CD4-positive, alpha-beta T cell treated with Interleukin-6 for 4 hours (primary cell): ENCODE measurements at regions not wholly inside any gene's neighbourhood (a gene's known extent, or its start where the extent isn't known, plus 50 kb on each side); places are given as distances from the start of the nearest gene placed in this dataset.
"Not testable (repeated sequence)": the region's sequence is repeated elsewhere in the genome, so short reads cannot be mapped to it uniquely, and the experiment has no call there.

Source experiments
- DNase-seq: peaks from one replicate; pipeline ENCODE4 v3.0.0-alpha.2; 2020; ENCODE audit warnings: mixed read lengths

DNA sequence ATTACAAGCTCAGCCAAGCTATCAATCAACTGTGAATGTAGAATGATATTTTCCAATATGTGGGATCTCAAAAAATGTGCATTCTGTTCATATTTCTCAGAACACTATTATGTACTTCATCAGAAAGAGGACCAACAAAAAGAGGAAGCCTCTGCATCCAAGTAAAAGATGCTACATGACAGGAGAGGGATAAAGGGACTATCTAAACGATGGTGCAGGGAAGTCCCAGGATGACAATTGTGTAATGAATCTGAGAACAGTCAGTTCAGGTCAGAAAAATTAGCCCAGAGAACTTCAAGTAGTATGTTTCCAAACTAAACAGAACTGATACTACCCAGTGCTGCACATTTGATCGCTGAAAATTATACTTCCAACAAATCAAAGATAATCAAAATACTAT is 127.0 kb downstream of the ZNF330 start:
- DNase-seq = no peak

GRCh38 chr4:141348125-141348524 is 127.4 kb downstream of the ZNF330 start:
- DNase-seq = no peak

DNA sequence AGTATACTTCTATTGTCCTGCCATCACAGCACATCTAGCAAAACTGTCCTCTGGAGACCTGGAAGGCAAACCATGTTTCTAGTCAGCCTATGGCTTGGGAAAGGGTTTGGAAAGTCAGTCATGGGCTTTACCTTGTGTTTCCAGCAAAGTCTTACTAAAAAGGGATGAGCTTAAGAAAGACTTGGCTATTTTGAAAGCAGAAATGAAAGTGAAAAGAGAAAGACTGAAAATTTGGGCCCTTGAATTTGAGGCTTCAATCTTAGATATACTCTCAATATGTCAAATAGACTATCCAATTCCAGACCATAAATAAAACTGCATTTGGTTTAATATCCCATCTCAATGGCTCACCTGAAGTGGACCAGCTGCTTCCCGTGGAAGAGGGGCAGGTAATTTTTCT is 127.9 kb downstream of the ZNF330 start:
- no peak for DNase-seq

- no peak for DNase-seq
Observed at GRCh38 chr4:141349236-141349635, 128.5 kb downstream of the ZNF330 start.

- no peak for DNase-seq
Observed at GRCh38 chr4:141350122-141350905, 129.6 kb downstream of the ZNF330 start.

DNA sequence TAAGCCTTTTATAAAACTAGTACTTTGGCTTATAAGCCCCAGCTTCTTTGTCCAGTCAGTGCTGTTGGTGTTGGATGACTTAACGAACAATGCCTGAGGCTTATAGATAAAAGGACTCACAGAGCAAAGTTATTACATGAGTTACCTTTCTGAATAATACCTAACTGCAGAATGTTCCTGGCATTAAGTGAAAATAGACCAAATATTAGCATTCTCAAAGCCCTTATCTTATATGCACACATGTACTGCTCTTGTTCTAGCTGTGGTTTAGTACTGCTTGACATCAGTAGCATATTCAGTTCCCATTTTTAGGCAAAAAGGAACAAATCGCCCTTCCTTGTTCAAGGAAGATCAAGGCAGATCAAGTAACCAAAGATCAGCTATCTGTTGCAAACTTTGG is 131.6 kb downstream of the ZNF330 start:
- no peak for DNase-seq

DNA sequence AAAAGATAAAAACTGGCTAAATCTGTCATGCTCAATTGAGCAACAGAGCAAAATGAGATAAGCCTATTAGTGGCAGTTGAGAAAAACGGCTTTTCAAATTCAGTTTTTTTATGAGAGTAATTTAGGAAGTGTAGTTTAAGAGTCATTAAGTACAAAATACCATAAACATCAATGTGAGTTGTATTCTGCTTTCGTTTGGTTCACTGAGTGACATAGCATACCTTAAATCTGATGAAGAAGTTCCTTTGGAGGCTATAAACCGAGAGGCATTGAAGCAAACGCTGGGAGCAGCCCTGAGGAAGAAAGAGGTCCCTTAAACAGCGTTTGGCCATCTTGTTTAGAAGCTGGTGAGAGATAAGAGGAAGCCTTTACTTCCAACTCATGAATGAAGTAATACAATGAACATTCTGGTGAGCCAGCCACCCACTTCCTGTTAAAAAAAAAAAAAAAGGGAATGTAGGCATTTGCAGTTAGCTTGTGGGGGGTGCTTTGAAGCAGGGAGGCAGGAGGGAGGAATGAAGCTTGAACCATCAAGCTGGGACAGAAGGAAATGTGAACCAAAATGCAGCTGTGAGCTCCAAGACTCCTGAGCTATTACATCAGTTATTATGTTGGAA is 132.3 kb downstream of the ZNF330 start:
- no peak for DNase-seq

GRCh38 chr4:141356321-141356962 is 135.7 kb downstream of the ZNF330 start:
- no peak for DNase-seq

- no peak for DNase-seq
Observed at GRCh38 chr4:141356963-141357335, 136.3 kb downstream of the ZNF330 start.

DNA sequence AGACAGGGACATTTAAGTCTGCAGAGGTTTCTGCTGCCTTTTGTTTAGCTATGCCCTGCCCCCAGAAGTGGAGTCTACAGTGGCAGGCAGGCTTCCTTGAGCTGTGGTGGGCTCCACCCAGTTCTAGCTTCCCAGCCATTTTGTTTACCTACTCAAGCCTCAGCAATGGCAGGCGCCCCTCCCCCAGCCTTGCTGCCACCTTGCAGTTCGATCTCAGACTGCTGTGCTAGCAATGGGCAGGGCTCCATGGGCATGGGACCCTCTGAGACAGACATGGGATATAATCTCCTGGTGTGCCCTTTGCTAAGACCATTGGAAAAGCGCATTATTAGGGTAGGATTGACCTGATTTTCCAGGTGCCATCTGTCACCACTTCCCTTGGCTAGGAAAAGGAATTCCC is 147.5 kb downstream of the ZNF330 start:
- DNase-seq = not testable (repeated sequence)

GRCh38 chr4:141371206-141371605 is 150.5 kb downstream of the ZNF330 start:
- no peak for DNase-seq

DNA sequence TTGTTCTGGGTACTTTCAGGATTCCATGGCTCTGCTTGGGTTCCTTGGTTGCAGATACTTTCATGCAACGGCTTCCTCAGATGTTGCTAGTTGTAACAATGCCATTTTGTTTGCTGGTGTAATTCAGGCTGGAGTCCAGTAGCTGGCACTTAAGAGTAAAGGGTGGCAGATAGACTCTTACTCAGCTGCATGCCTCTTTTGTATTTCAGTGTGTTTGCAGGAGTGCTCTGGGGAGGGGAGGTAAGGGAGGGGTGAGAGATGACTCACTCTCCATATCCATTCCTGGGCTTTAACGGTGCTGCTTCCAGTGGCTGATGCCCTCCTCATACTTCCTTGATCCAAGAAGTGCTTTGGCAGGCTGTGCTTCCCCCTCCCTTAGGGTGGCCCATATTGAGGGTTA is 155.2 kb downstream of the ZNF330 start:
- no peak for DNase-seq

GRCh38 chr4:141376769-141377168 is 156.1 kb downstream of the ZNF330 start:
- DNase-seq = no peak

GRCh38 chr4:141387299-141387698 is 166.6 kb downstream of the ZNF330 start:
- no peak for DNase-seq

GRCh38 chr4:141388481-141388880 is 167.8 kb downstream of the ZNF330 start:
- no peak for DNase-seq

DNA sequence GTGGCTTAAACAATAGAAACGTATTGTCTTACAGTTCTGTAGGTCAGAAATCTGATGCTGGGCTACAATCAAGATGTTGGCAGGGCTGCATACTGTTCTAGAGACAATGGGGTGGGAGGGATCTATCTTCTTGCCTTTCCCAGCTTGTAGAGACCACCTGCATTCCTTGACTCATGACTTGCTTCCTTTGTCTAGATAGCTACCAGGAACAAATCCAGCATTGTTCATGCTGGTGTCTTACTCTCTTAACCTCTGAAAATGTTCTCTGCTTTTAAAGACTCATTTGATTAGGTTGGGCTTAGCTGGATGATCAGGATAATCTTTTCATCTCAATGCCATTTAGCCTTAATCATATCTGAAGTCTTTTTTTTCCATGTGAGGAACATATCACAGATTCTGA is 169.0 kb downstream of the ZNF330 start:
- DNase-seq = no peak

DNA sequence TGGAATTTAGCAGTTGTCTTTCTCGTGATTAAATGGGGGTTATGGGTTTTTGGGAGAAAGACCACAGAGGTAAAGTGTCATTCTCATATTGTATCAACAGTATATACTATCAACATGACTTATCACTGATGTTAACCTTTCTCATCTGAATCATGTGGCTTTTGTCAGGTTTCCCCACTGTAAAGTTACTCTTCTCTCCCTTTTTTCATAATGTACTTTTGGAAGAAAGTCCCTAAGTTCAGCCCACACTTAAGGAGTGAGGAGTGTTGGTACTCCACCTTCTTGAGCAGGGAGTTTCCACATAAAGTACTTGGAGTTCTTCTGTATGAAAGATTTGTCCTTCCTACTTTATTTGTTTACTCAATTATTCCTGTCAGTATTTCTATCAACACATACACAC is 169.9 kb downstream of the ZNF330 start:
- DNase-seq = no peak

- no peak for DNase-seq
Observed at GRCh38 chr4:141391293-141391692, 170.6 kb downstream of the ZNF330 start.

GRCh38 chr4:141391771-141392170 is 171.1 kb downstream of the ZNF330 start:
- no peak for DNase-seq

DNA sequence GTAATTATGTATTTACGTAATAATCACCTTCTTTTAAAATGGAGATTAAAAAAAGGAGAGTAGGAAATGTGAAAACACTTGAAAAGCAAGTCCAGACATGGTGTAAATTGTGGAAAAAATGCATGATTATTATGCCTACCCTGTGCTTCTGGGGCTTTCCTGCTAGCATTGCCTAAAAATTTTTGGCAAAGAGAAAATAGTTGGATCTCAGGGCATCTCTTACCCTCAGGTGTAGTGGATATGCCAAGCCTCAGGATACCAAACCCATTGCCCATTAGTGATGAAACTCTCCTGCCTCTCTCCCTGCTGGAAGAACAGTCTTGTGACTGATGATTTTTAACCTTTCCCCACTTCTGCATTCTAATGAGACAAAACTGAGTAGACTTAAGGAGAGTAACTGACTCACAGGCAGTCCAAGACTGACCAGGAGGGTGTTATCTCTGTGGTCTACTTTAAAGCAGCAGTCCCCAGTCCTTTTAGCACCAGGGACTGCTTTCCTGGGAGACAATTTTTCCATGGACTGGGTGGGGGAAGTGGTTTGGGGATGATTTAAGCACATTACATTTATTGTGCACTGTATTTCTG is 174.6 kb downstream of the ZNF330 start:
- DNase-seq = no peak

GRCh38 chr4:141395919-141396318 is 175.2 kb downstream of the ZNF330 start:
- no peak for DNase-seq

GRCh38 chr4:141402712-141403111 is 182.0 kb downstream of the ZNF330 start:
- no peak for DNase-seq

- no peak for DNase-seq
Observed at GRCh38 chr4:141403782-141404181, 183.1 kb downstream of the ZNF330 start.

GRCh38 chr4:141406237-141406636 is 185.5 kb downstream of the ZNF330 start:
- DNase-seq = no peak
